HEK293 (cell line): ENCODE measurements at regions not wholly inside any gene's neighbourhood (a gene's known extent, or its start where the extent isn't known, plus 50 kb on each side); places are given as distances from the start of the nearest gene placed in this dataset.

ENCODE experiments used
- TF ChIP-seq, protein P1 (sequence below): IDR thresholded peaks from 2 replicates; pipeline ENCODE4 v1.6.1; 2011; ENCODE audit warnings: mild to moderate bottlenecking, low read depth, low read length, borderline replicate concordance
- TF ChIP-seq, protein P2 (sequence below): fragments of 450-650 bp; formaldehyde crosslinking; IDR thresholded peaks from 2 replicates; pipeline ENCODE4 v1.5.1; 2016; ENCODE audit warnings: missing biosample characterization, missing genetic modification characterization

DNA sequence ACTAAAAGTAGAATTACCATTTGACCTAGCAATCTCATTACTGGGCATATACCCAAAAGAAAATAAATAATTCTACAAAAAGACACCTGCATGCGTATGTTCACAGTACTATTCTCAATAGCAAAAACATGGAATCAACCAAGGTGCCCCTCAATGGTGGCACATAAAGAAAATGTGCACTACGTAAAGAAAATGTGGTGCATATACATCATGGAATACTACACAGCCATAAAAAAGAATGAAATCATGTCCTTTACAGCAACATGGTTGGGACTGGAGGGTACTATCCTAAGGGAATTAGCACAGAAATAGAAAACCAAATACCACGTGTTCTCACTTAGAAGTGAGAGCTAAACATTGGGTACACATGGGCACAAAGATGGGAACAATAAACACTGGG, 250.7 kb upstream of the TNP1 start:
- TF ChIP-seq, protein P1, sequence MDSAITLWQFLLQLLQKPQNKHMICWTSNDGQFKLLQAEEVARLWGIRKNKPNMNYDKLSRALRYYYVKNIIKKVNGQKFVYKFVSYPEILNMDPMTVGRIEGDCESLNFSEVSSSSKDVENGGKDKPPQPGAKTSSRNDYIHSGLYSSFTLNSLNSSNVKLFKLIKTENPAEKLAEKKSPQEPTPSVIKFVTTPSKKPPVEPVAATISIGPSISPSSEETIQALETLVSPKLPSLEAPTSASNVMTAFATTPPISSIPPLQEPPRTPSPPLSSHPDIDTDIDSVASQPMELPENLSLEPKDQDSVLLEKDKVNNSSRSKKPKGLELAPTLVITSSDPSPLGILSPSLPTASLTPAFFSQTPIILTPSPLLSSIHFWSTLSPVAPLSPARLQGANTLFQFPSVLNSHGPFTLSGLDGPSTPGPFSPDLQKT: no peak
- TF ChIP-seq, protein P2, sequence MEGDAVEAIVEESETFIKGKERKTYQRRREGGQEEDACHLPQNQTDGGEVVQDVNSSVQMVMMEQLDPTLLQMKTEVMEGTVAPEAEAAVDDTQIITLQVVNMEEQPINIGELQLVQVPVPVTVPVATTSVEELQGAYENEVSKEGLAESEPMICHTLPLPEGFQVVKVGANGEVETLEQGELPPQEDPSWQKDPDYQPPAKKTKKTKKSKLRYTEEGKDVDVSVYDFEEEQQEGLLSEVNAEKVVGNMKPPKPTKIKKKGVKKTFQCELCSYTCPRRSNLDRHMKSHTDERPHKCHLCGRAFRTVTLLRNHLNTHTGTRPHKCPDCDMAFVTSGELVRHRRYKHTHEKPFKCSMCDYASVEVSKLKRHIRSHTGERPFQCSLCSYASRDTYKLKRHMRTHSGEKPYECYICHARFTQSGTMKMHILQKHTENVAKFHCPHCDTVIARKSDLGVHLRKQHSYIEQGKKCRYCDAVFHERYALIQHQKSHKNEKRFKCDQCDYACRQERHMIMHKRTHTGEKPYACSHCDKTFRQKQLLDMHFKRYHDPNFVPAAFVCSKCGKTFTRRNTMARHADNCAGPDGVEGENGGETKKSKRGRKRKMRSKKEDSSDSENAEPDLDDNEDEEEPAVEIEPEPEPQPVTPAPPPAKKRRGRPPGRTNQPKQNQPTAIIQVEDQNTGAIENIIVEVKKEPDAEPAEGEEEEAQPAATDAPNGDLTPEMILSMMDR (tag by site-specific recombination): no peak
